Esophagus squamous epithelium (tissue), 4 donors: ENCODE measurements at regions not wholly inside any gene's neighbourhood (a gene's known extent, or its start where the extent isn't known, plus 50 kb on each side); places are given as distances from the start of the nearest gene placed in this dataset.

ENCODE experiments used
- POLR2A ChIP-seq, 4 donors: fragments of 450-650 bp; IDR thresholded peaks; one replicate each; pipeline ENCODE4 v1.6.1; 2017; ENCODE audit warnings: antibody characterized with exemption in 4 of 4, mild to moderate bottlenecking in 4 of 4, moderate library complexity in 3 of 4
- TF ChIP-seq, protein P1 (sequence below), 6 experiments: fragments of 450-650 bp in 4 of 6; fragments of 200-600 bp in 2 of 6; sonication (generic) in 2 of 6; IDR thresholded peaks; one replicate each; pipeline ENCODE4 v1.5.1; 2016 to 2019; ENCODE audit warnings: antibody characterized with exemption in 6 of 6, mild to moderate bottlenecking in 4 of 6, moderate library complexity in 4 of 6

DNA sequence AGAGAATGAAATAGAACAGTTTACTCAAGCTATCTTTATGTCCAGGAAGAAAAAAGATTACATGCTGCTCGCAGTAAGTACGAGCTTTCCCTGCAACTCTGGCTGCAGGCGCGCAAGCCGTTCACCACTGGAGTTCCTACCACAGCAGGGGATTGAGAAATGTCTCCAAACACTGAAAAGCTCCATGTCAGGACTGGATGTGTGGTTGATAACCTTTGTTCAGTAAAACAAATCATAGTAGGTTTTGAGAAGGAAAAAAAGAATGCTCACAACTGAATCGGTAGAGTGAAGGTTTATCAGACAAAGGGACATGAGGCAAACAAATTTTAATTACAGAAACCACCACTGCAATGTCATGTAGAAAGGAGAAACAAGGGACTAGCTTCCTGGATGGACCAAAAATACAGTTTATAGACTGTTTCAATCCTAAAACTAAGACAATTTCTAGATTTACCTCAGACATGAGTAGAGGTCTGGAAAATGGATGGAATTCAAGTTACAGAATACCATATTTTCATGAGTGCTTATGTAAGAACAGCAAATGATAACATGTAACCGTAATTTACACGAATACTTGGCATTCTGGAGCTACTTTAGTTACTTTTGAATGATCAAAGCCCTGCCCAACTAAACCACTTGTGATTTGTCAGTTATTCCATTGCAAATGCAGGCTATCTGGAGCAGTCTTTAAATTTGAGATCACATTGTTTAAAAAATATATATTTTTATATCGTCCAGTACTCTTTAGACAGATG is 471.1 kb downstream of the SHQ1 start:
- TF ChIP-seq, protein P1, sequence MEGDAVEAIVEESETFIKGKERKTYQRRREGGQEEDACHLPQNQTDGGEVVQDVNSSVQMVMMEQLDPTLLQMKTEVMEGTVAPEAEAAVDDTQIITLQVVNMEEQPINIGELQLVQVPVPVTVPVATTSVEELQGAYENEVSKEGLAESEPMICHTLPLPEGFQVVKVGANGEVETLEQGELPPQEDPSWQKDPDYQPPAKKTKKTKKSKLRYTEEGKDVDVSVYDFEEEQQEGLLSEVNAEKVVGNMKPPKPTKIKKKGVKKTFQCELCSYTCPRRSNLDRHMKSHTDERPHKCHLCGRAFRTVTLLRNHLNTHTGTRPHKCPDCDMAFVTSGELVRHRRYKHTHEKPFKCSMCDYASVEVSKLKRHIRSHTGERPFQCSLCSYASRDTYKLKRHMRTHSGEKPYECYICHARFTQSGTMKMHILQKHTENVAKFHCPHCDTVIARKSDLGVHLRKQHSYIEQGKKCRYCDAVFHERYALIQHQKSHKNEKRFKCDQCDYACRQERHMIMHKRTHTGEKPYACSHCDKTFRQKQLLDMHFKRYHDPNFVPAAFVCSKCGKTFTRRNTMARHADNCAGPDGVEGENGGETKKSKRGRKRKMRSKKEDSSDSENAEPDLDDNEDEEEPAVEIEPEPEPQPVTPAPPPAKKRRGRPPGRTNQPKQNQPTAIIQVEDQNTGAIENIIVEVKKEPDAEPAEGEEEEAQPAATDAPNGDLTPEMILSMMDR (IDR thresholded peaks at IDR 0.05): no peak
- no peak for TF ChIP-seq POLR2A (IDR thresholded peaks at IDR 0.05)
